H1 (cell line): ENCODE measurements at regions not wholly inside any gene's neighbourhood (a gene's known extent, or its start where the extent isn't known, plus 50 kb on each side); places are given as distances from the start of the nearest gene placed in this dataset.

Experiments used
- CTCF ChIA-PET: fragments of 300-600 bp; sonication (Branson Sonifier 250); formaldehyde crosslinking; loops from one replicate; lab custom pipeline; 2021; ENCODE audit not compliant: partially characterized antibody; lab: Charles Lee
- POLR2A ChIA-PET: fragments of 300-600 bp; sonication (Branson Sonifier 250); formaldehyde crosslinking; loops from one replicate; lab custom pipeline; 2021; ENCODE audit warnings: inconsistent platforms; ENCODE audit not compliant: partially characterized antibody; lab: Charles Lee
- DNase-seq, 2 experiments: peaks; one replicate each; pipeline versions ENCODE4 v3.0.0 to v3.0.0-alpha.2; 2010 to 2022; ENCODE audit warnings: low spot score in 2 of 2, low read depth in 1 of 2, mixed read lengths in 1 of 2
- FAIRE-seq: peaks from 2 replicates; lab custom pipeline; 2011; peaks lifted over from hg19 to GRCh38; lab: Jason Lieb, UNC
- H2AFZ ChIP-seq: 2 replicates; pipeline ENCODE4 v1.8.1; 2012; ENCODE audit warnings: low read length, inconsistent platforms
- H2AK5ac ChIP-seq: 2 replicates; pipeline ENCODE4 v1.6.1; 2013; ENCODE audit warnings: low read depth, low read length
- H2BK120ac ChIP-seq: replicated peaks from 2 replicates; pipeline ENCODE3; 2013; ENCODE audit warnings: low read depth, low read length, inconsistent platforms
- H2BK12ac ChIP-seq: 2 replicates; pipeline ENCODE4 v1.6.1; 2013; ENCODE audit warnings: low read depth, low read length
- H2BK15ac ChIP-seq: 2 replicates; pipeline ENCODE4 v1.6.1; 2013; ENCODE audit warnings: low read length
- H2BK20ac ChIP-seq: 2 replicates; pipeline ENCODE4 v1.6.1; 2013; ENCODE audit warnings: low read length
- H2BK5ac ChIP-seq: 2 replicates; pipeline ENCODE4 v1.6.1; 2013; ENCODE audit warnings: low read depth, low read length
- H3K14ac ChIP-seq: 2 replicates; pipeline ENCODE4 v1.6.1; 2013; ENCODE audit warnings: inconsistent platforms; ENCODE audit not compliant: insufficient read length
- H3K18ac ChIP-seq: 2 replicates; pipeline ENCODE4 v1.6.1; 2013; ENCODE audit warnings: low read length; ENCODE audit errors: extremely low read depth
- H3K23ac ChIP-seq: 2 replicates; pipeline ENCODE4 v1.6.1; 2013; ENCODE audit warnings: inconsistent platforms; ENCODE audit not compliant: insufficient read length
- H3K23me2 ChIP-seq: 2 replicates; pipeline ENCODE4 v1.6.1; 2013; ENCODE audit warnings: low read depth, low read length
- H3K27ac ChIP-seq: 2 replicates; pipeline ENCODE4 v1.6.1; 2011; ENCODE audit warnings: low read depth, low read length, inconsistent platforms
- H3K27me3 ChIP-seq, 4 experiments: replicated peaks in 1 of 4; 1 replicate in 1 of 4; 2 replicates in 3 of 4; pipeline versions ENCODE4 v1.6.1 to v1.8.1; 2011 to 2013; ENCODE audit warnings: low read length in 3 of 4, mild to moderate bottlenecking in 3 of 4, inconsistent platforms in 2 of 4, mixed read lengths in 2 of 4, moderate library complexity in 1 of 4; ENCODE audit not compliant: control insufficient read depth in 3 of 4, insufficient read depth in 3 of 4; ENCODE audit errors: extremely low read depth in 1 of 4
- H3K36me3 ChIP-seq, 4 experiments: 2 replicates each; pipeline versions ENCODE4 v1.6.1 to v1.8.1; 2011 to 2013; ENCODE audit warnings: mild to moderate bottlenecking in 4 of 4, low read length in 3 of 4, moderate library complexity in 2 of 4, control low read depth in 1 of 4, inconsistent platforms in 1 of 4; ENCODE audit not compliant: insufficient read depth in 4 of 4, control insufficient read depth in 2 of 4
- H3K4ac ChIP-seq: replicated peaks from 2 replicates; pipeline ENCODE3; 2013; ENCODE audit warnings: low read length, low read depth, mixed read lengths, inconsistent platforms; ENCODE audit not compliant: insufficient read length
- H3K4me1 ChIP-seq, 4 experiments: replicated peaks in 1 of 4; 1 replicate in 1 of 4; 2 replicates in 3 of 4; pipeline versions ENCODE4 v1.6.1 to v1.8.1; 2011 to 2013; ENCODE audit warnings: low read length in 3 of 4, inconsistent platforms in 2 of 4, mixed read lengths in 1 of 4; ENCODE audit not compliant: insufficient read depth in 4 of 4, control insufficient read depth in 3 of 4
- H3K4me2 ChIP-seq, 2 experiments: 2 replicates each; pipeline versions ENCODE4 v1.6.1 to v1.8.1; 2011 to 2013; ENCODE audit warnings: low read depth in 2 of 2, low read length in 2 of 2, control low read depth in 1 of 2, inconsistent platforms in 1 of 2, mild to moderate bottlenecking in 1 of 2; ENCODE audit not compliant: insufficient read depth in 1 of 2
- H3K4me3 ChIP-seq, 4 experiments: fragments of 200-600, 300-600 bp in 1 of 4; sonication (generic), shearing (Covaris generic), sonication (Bioruptor Twin) in 1 of 4; 2 replicates each; pipeline versions ENCODE4 v1.5.1 to v1.8.1; 2011 to 2016; ENCODE audit warnings: low read length in 4 of 4, low read depth in 3 of 4, control low read depth in 2 of 4, inconsistent platforms in 2 of 4, mild to moderate bottlenecking in 2 of 4, mixed read lengths in 1 of 4, moderate library complexity in 1 of 4; ENCODE audit not compliant: insufficient read depth in 2 of 4; ENCODE audit errors: extremely low read depth in 1 of 4
- H3K56ac ChIP-seq: replicated peaks from 2 replicates; pipeline ENCODE3; 2013; ENCODE audit warnings: low read depth, mild to moderate bottlenecking, mixed read lengths, low read length, inconsistent platforms; ENCODE audit not compliant: insufficient read length
- H3K79me1 ChIP-seq: 2 replicates; pipeline ENCODE4 v1.6.1; 2013; ENCODE audit warnings: low read depth, low read length, control low read depth
- H3K79me2 ChIP-seq, 2 experiments: 2 replicates each; pipeline versions ENCODE4 v1.6.1 to v1.8.1; 2012 to 2013; ENCODE audit warnings: low read length in 2 of 2, mild to moderate bottlenecking in 2 of 2, inconsistent platforms in 1 of 2; ENCODE audit not compliant: insufficient read depth in 2 of 2, control insufficient read depth in 1 of 2
- H3K9ac ChIP-seq, 4 experiments: replicated peaks in 1 of 4; 1 replicate in 1 of 4; 2 replicates in 3 of 4; pipeline versions ENCODE4 v1.6.1 to v1.8.1; 2011 to 2013; ENCODE audit warnings: low read depth in 3 of 4, low read length in 3 of 4, control low read depth in 2 of 4, mild to moderate bottlenecking in 2 of 4, moderate library complexity in 2 of 4, inconsistent platforms in 1 of 4; ENCODE audit errors: extremely low read depth in 1 of 4
- H3K9me3 ChIP-seq, 2 experiments: 2 replicates each; pipeline versions ENCODE4 v1.6.1 to v1.8.1; 2012 to 2013; ENCODE audit warnings: mild to moderate bottlenecking in 2 of 2, moderate library complexity in 2 of 2, control low read depth in 1 of 2, inconsistent platforms in 1 of 2, low read depth in 1 of 2, low read length in 1 of 2, mixed read lengths in 1 of 2; ENCODE audit not compliant: insufficient read depth in 2 of 2
- H4K20me1 ChIP-seq, 2 experiments: replicated peaks in 1 of 2; 2 replicates each; pipeline versions ENCODE3 to v1.8.1; 2011 to 2013; ENCODE audit warnings: inconsistent platforms in 2 of 2, low read length in 2 of 2, mild to moderate bottlenecking in 1 of 2; ENCODE audit not compliant: insufficient read depth in 2 of 2, control insufficient read depth in 1 of 2
- H4K5ac ChIP-seq: 2 replicates; pipeline ENCODE4 v1.6.1; 2013; ENCODE audit warnings: low read length, low read depth, mixed read lengths, inconsistent platforms; ENCODE audit not compliant: insufficient read length
- H4K8ac ChIP-seq: 2 replicates; pipeline ENCODE4 v1.8.0; 2013; ENCODE audit warnings: mild to moderate bottlenecking, moderate library complexity, low read length, inconsistent platforms; ENCODE audit not compliant: insufficient read depth; ENCODE audit errors: extremely low read depth
- H4K91ac ChIP-seq: replicated peaks from 2 replicates; pipeline ENCODE3; 2013; ENCODE audit warnings: low read length, mixed read lengths, inconsistent platforms; ENCODE audit not compliant: insufficient read length
- CBX5 ChIP-seq: fragments of 300-800, 300-1000 bp; sonication (generic); IDR thresholded peaks from 2 replicates; pipeline ENCODE4 v1.7.1; 2016; ENCODE audit warnings: antibody characterized with exemption, low read length, low read depth
- CHD1 ChIP-seq: IDR thresholded peaks from 2 replicates; pipeline ENCODE4 v1.6.1; 2012; ENCODE audit warnings: low read depth, low read length, improper control_type of control experiment
- CHD2 ChIP-seq: IDR thresholded peaks from 2 replicates; pipeline ENCODE4 v1.6.1; 2012; ENCODE audit warnings: low read length, improper control_type of control experiment
- CTBP2 ChIP-seq: IDR thresholded peaks from 2 replicates; pipeline ENCODE4 v1.7.0; 2011; ENCODE audit warnings: borderline replicate concordance, mild to moderate bottlenecking, moderate library complexity, mixed read lengths, low read length; ENCODE audit not compliant: insufficient read depth, insufficient read length
- EP300 ChIP-seq, 2 experiments: IDR thresholded peaks; 1 replicate in 1 of 2; 2 replicates in 1 of 2; pipeline ENCODE4 v1.6.1; 2011 to 2012; ENCODE audit warnings: low read depth in 2 of 2, low read length in 2 of 2, mild to moderate bottlenecking in 2 of 2, borderline replicate concordance in 1 of 2, inconsistent platforms in 1 of 2, moderate library complexity in 1 of 2
- KDM1A ChIP-seq: fragments of 200-600, 300-600 bp; sonication (generic); IDR thresholded peaks from 2 replicates; pipeline ENCODE4 v1.7.1; 2016; ENCODE audit warnings: mild to moderate bottlenecking, low read length, borderline replicate concordance
- KDM4A ChIP-seq: IDR thresholded peaks from one replicate; pipeline ENCODE4 v1.7.1; 2012; ENCODE audit warnings: low read depth, mild to moderate bottlenecking, moderate library complexity, low read length, inconsistent platforms; ENCODE audit not compliant: severe bottlenecking
- MAFK ChIP-seq: IDR thresholded peaks from 2 replicates; pipeline ENCODE4 v1.6.1; 2012; ENCODE audit warnings: low read depth, mild to moderate bottlenecking, improper control_type of control experiment, low read length
- NANOG ChIP-seq: IDR thresholded peaks from 2 replicates; pipeline ENCODE4 v1.6.1; 2011; ENCODE audit warnings: low read length, low read depth, mild to moderate bottlenecking, inconsistent platforms; ENCODE audit not compliant: insufficient read depth, poor library complexity, severe bottlenecking
- POLR2A ChIP-seq, 2 experiments: IDR thresholded peaks; 1 replicate in 1 of 2; 2 replicates in 1 of 2; pipeline ENCODE4 v1.6.1; 2011; ENCODE audit warnings: low read depth in 2 of 2, low read length in 2 of 2, mild to moderate bottlenecking in 2 of 2; ENCODE audit errors: control extremely low read depth in 1 of 2
- POU5F1 ChIP-seq: IDR thresholded peaks from 2 replicates; pipeline ENCODE4 v1.6.1; 2011; ENCODE audit warnings: low read depth, mild to moderate bottlenecking, low read length, moderate library complexity
- RFX5 ChIP-seq: IDR thresholded peaks from 2 replicates; pipeline ENCODE4 v1.6.1; 2011; ENCODE audit warnings: low read depth, low read length, improper control_type of control experiment, borderline replicate concordance
- SAP30 ChIP-seq: fragments of 300-600 bp; sonication (generic); IDR thresholded peaks from 2 replicates; pipeline ENCODE4 v1.7.1; 2012; ENCODE audit warnings: low read length, moderate library complexity, mild to moderate bottlenecking, inconsistent platforms; ENCODE audit not compliant: insufficient read depth, insufficient replicate concordance
- SUZ12 ChIP-seq: fragments of 200-600 bp; sonication (generic); IDR thresholded peaks from 2 replicates; pipeline ENCODE4 v1.6.1; 2012; ENCODE audit warnings: mild to moderate bottlenecking, inconsistent platforms, low read length, moderate library complexity, mixed read lengths
- WGBS, 2 experiments: shearing (Covaris generic) in 1 of 2; methylation state at CpG; one replicate each; pipeline versions ENCODE4 v1.1.6 to v1.1.7; 2013 to 2015; ENCODE audit warnings: low lambda C conversion rate in 2 of 2, mixed read lengths in 2 of 2, inconsistent platforms in 1 of 2, low coverage in 1 of 2, missing lambda C conversion rate in 1 of 2; ENCODE audit not compliant: insufficient replicate concordance in 2 of 2, insufficient coverage in 1 of 2, insufficient read length in 1 of 2; ENCODE audit errors: extremely low coverage in 1 of 2, missing lambda C conversion rate in 1 of 2; 5-methylcytosine and 5-hydroxymethylcytosine counted together
- TF ChIP-seq, protein P1 (sequence below): IDR thresholded peaks from 2 replicates; pipeline ENCODE4 v1.6.1; 2012; ENCODE audit warnings: inconsistent platforms

DNA sequence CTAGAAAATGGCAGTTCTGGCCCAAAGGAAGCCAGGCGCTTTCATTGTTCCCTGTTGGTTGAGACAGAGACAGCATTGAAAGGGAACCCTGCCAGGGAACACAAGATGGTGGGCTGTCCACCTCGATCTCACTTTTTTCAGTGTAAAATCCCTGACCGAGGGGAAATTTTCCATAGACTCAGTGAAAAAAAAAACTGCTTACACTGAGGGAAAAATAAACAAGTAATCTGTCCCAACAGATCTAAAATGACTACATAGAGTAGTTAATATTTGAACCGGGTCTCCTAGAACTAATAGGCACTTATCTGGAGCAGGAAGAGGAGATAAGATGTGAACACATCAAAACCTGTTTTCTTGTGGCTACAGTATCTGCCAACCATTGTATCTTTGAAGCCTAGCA lies 763.4 kb upstream of the GOLIM4 start:
- Histone ChIP-seq H3K4me3 (no peak overlapping the region), H3K4ac (no peak overlapping the region), H3K23me2 (no peaks in the 10 kb centered on the region), H3K56ac (no peak overlapping the region), H3K27ac (no peak overlapping the region), H2BK20ac (no peak overlapping the region), H2AFZ (no peak overlapping the region), H4K8ac (no peak overlapping the region), H4K20me1 (no peaks in the 10 kb centered on the region), H3K36me3 (no peaks in the 10 kb centered on the region), H3K27me3 (no peaks in the 10 kb centered on the region), H3K79me2 (no peaks in the 10 kb centered on the region), H3K18ac (no peak overlapping the region), H3K14ac (no peak overlapping the region), H3K9me3 (no peaks in the 10 kb centered on the region), H3K23ac (no peak overlapping the region), H3K4me1 (no peaks in the 10 kb centered on the region), H3K9ac (no peak overlapping the region), H4K91ac (no peak overlapping the region), H3K79me1 (no peaks in the 10 kb centered on the region), H2BK15ac (no peak overlapping the region), H2BK5ac (no peak overlapping the region), H2BK12ac (no peak overlapping the region), H3K4me2 (no peak overlapping the region), H2BK120ac (no peak overlapping the region), H2AK5ac (no peak overlapping the region), H4K5ac (no peak overlapping the region)
- POLR2A ChIA-PET, result no interaction called here
- WGBS, 2 experiments, result 89% methylated on average over 4 of the region's 4 CpGs; no CpG with 5 or more reads in 1 of the 2 experiments
- FAIRE-seq, result no peak
- CTCF ChIA-PET, result interaction anchor here (0.8 to 1.2 kb wide), 3 partner anchors 11 to 238 kb away, joined by 3 to 5 read pairs (median 4); no protein-coding TSS in a partner anchor
- no peak for DNase-seq
- TF ChIP-seq EP300 (IDR thresholded peaks at IDR 0.05; ENCODE audit: borderline replicate concordance in 1 of 2, low read depth in 2 of 2, low read length in 2 of 2) (no peak), POLR2A (IDR thresholded peaks at IDR 0.05; ENCODE audit: control extremely low read depth in 1 of 2, low read depth in 2 of 2, low read length in 2 of 2) (no peak), SUZ12 (no peak), RFX5 (no peak), CHD2 (no peak), KDM4A (no peak), CTBP2 (no peak), POU5F1 (no peak), MAFK (no peak), CBX5 (no peak), NANOG (no peak), KDM1A (no peak), SAP30 (no peak), CHD1 (no peak)
- TF ChIP-seq, protein P1, sequence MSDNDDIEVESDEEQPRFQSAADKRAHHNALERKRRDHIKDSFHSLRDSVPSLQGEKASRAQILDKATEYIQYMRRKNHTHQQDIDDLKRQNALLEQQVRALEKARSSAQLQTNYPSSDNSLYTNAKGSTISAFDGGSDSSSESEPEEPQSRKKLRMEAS, result no peak
